ENCODE measurements at regions not wholly inside any gene's neighbourhood (a gene's known extent, or its start where the extent isn't known, plus 50 kb on each side); places are given as distances from the start of the nearest gene placed in this dataset.
"Not testable (repeated sequence)": the region's sequence is repeated elsewhere in the genome, so short reads cannot be mapped to it uniquely, and the experiment has no call there.

DNA sequence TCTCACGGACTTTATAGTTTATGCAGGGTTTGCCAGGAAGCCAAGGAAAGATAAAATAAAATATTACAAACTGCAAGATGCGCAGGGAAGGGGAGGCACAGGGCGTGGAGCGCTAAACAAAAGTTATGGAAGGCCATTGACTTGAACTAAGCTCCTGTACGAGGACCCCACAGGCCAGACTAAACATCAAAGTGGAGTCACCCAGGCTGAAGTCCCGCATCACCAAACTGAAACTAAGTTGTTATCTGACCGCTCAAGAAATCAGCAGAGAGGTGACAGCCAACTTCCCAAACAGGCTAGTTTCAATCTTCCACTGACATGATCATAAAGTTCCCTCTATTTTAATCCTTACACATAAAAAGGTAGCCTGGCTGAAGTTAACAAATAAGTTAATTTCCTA, 90.5 kb upstream of the YWHAQ start:
- H3K4me3 ChIP-seq (ENCODE audit: insufficient read depth, low read depth, low read length): no peak overlapping the region
- H3K9me3 ChIP-seq (ENCODE audit: control insufficient read depth, low read length): no peaks in the 10 kb centered on the region
- peaks cover 3% of the 10 kb centered on the region for H3K4me1 ChIP-seq (ENCODE audit: control insufficient read depth, insufficient read depth, low read length)
- H3K27ac ChIP-seq (ENCODE audit: insufficient read depth, low read depth, low read length, poor library complexity, severe bottlenecking): no peak overlapping the region
- whole genome bisulfite sequencing, 2 experiments: 92 to 93% methylated on average over 7 of the region's 7 CpGs
- no peaks in the 10 kb centered on the region for H3K36me3 ChIP-seq (ENCODE audit: control insufficient read depth, insufficient read depth, low read length)
- no peaks in the 10 kb centered on the region for H3K27me3 ChIP-seq (ENCODE audit: control insufficient read depth, insufficient read depth, low read length, poor library complexity, severe bottlenecking)

DNA sequence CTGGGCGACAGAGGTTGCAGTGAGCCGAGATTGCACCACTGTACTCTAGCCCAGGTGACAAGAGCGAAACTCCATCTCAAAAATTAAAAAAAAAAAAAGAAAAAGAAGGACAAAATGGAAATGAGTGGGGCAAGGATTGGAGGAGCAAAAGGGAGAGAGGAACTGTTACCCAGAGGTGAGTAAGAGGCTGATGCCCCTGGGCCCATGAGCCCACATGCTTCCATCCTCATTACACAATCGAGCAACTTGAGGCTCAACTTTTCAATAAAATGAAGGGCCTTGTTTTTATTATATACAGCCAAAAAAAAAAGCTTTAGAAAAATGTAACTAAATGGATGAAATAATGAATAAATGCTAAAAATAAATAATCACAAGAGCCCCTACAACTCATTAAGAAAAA, 91.7 kb upstream of the YWHAQ start:
- no peaks in the 10 kb centered on the region for H3K27me3 ChIP-seq (ENCODE audit: control insufficient read depth, insufficient read depth, low read length, poor library complexity, severe bottlenecking)
- 100% methylated on average over 2 of the region's 4 CpGs; no CpG with 5 or more reads in 1 of the 2 experiments for WGBS, 2 experiments
- no peaks in the 10 kb centered on the region for H3K36me3 ChIP-seq (ENCODE audit: control insufficient read depth, insufficient read depth, low read length)
- no peak overlapping the region for H3K4me3 ChIP-seq (ENCODE audit: insufficient read depth, low read depth, low read length)
- H3K9me3 ChIP-seq (ENCODE audit: control insufficient read depth, low read length): no peaks in the 10 kb centered on the region
- H3K27ac ChIP-seq (ENCODE audit: insufficient read depth, low read depth, low read length, poor library complexity, severe bottlenecking): no peak overlapping the region
- peaks cover 3% of the 10 kb centered on the region for H3K4me1 ChIP-seq (ENCODE audit: control insufficient read depth, insufficient read depth, low read length)

DNA sequence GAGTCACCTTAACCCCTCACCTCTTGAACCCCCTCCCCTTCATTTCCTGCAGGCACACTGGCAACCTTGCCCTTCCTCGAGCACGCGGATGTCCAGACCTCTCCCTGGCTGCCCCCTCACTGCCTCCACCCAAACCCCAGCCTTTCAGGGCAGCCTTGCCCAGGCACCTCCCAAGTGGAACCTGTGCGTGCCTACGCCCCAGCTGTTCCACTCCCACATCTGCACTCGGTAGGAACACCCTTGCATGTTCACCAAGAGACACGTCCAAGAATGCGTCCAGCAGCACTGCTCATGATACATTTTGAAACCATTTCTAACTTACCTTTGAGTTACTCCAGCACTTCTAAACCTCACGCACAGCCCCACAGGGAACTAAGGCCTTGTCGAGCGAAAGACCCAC, 93.8 kb upstream of the YWHAQ start:
- H3K9me3 ChIP-seq (ENCODE audit: control insufficient read depth, low read length): no peaks in the 10 kb centered on the region
- 92 to 94% methylated on average over 11 of the region's 11 CpGs for WGBS, 2 experiments
- no peak overlapping the region for H3K4me3 ChIP-seq (ENCODE audit: insufficient read depth, low read depth, low read length)
- no peak overlapping the region for H3K27ac ChIP-seq (ENCODE audit: insufficient read depth, low read depth, low read length, poor library complexity, severe bottlenecking)
- peaks cover 3% of the 10 kb centered on the region for H3K4me1 ChIP-seq (ENCODE audit: control insufficient read depth, insufficient read depth, low read length)
- H3K36me3 ChIP-seq (ENCODE audit: control insufficient read depth, insufficient read depth, low read length): no peaks in the 10 kb centered on the region
- H3K27me3 ChIP-seq (ENCODE audit: control insufficient read depth, insufficient read depth, low read length, poor library complexity, severe bottlenecking): no peaks in the 10 kb centered on the region

DNA sequence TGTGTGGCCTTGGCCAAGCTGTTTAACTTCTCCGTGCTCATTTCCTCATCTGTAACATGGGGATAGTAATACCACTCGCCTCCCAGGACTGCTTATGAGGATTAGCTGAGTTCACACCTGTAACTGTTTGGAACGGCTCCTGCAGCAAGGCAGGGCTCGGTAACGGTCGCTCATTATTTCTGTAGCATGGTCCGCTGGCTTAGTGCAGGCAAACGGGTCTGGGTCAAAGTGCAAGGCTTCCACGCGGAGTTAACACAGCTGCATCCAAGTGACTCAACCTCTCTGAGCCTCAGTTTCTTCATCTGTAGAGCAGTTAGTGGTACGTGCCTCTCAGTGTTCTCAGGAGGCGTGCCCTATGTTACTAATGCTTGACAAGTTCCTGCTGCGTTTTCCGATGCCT, 94.3 kb upstream of the YWHAQ start:
- 87% methylated on average over 14 of the region's 14 CpGs for WGBS, 2 experiments
- no peaks in the 10 kb centered on the region for H3K9me3 ChIP-seq (ENCODE audit: control insufficient read depth, low read length)
- H3K27ac ChIP-seq (ENCODE audit: insufficient read depth, low read depth, low read length, poor library complexity, severe bottlenecking): no peak overlapping the region
- no peak overlapping the region for H3K4me3 ChIP-seq (ENCODE audit: insufficient read depth, low read depth, low read length)
- H3K4me1 ChIP-seq (ENCODE audit: control insufficient read depth, insufficient read depth, low read length): peaks cover 3% of the 10 kb centered on the region
- no peaks in the 10 kb centered on the region for H3K27me3 ChIP-seq (ENCODE audit: control insufficient read depth, insufficient read depth, low read length, poor library complexity, severe bottlenecking)
- H3K36me3 ChIP-seq (ENCODE audit: control insufficient read depth, insufficient read depth, low read length): no peaks in the 10 kb centered on the region

DNA sequence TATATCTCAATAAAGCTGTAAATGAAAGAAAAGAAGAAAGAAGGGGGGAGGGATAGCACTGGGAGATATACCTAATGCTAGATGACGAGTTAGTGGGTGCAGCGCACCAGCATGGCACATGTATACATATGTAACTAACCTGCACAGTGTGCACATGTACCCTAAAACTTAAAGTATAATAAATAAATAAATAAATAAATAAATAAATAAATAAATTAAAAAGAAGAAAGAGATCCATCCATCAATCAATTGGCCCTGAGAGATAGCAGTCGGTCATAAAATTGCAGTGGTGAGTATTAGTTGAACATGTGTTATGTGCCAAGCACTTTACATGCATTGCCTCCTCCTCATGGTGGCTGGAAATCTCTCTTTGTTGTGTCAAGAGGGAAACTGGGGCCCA, 95.2 kb upstream of the YWHAQ start:
- 100% methylated on average over 1 of the region's 3 CpGs for WGBS, 2 experiments
- not testable (repeated sequence) for H3K4me1 ChIP-seq (ENCODE audit: control insufficient read depth, insufficient read depth, low read length); H3K4me3 ChIP-seq (ENCODE audit: insufficient read depth, low read depth, low read length); H3K36me3 ChIP-seq (ENCODE audit: control insufficient read depth, insufficient read depth, low read length); H3K9me3 ChIP-seq (ENCODE audit: control insufficient read depth, low read length); H3K27ac ChIP-seq (ENCODE audit: insufficient read depth, low read depth, low read length, poor library complexity, severe bottlenecking); H3K27me3 ChIP-seq (ENCODE audit: control insufficient read depth, insufficient read depth, low read length, poor library complexity, severe bottlenecking)

DNA sequence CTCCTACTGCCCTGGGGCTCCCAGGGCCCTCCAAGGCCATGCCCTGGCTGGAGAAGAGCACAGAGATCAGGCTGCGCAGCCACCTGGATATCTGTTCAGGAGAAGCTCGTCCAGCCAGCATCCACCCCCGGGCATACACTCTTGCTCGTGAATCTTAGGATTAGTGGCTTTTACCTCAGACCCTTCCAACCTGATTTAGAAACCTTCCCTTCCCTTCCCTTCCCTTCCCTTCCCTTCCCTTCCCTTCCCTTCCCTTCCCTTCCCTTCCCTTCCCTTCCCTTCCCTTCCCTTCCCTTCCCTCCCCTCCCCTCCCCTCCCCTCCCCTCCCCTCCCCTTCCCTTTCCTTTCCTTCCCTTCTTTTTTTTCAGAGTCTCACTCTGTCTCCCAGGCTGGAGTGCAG, 99.7 kb upstream of the YWHAQ start:
- not testable (repeated sequence) for H3K27me3 ChIP-seq (ENCODE audit: control insufficient read depth, insufficient read depth, low read length, poor library complexity, severe bottlenecking); H3K36me3 ChIP-seq (ENCODE audit: control insufficient read depth, insufficient read depth, low read length); H3K4me3 ChIP-seq (ENCODE audit: insufficient read depth, low read depth, low read length); H3K9me3 ChIP-seq (ENCODE audit: control insufficient read depth, low read length); H3K27ac ChIP-seq (ENCODE audit: insufficient read depth, low read depth, low read length, poor library complexity, severe bottlenecking); H3K4me1 ChIP-seq (ENCODE audit: control insufficient read depth, insufficient read depth, low read length)
- WGBS, 2 experiments: 92 to 97% methylated on average over 4 of the region's 4 CpGs

DNA sequence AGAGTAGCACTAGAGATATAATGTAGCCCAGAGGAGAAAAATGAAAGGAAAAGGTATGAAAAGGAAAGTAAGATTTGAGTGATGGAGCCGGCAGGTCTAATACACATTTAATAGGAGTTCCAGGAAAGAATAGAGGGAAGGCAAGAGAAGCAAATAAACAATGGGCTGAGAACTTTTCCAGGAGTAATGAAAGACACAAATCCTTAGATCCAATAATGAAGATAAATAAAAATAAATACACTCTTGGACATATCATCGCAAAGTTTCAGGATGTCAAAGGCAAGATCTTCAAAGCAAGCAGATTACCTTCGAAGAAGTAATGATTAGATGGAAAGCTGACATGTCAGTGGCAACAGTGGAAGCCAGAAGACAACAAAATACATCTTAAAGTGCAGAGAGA, 102.0 kb upstream of the YWHAQ start:
- WGBS, 2 experiments: 96 to 100% methylated on average over 3 of the region's 3 CpGs

DNA sequence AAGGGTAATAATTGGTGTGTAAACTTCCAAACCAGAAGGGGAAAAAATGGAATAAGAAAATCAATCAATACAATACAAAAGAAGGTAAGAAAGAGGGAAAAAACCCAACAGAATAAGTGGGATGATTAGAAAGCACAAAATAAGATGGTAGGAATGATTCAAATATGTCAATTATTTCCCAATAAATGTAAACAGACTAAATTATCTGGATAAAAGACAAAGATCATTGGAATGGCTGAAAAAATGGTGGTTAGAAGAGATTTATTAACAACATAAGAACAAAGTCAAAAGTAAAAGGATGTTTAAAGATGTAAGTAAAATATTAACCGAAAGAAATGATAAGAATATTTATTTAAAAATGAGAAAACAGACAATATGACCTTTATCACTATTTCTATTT, 103.5 kb upstream of the YWHAQ start:
- H3K36me3 ChIP-seq (ENCODE audit: control insufficient read depth, insufficient read depth, low read length): no peaks in the 10 kb centered on the region
- H3K9me3 ChIP-seq (ENCODE audit: control insufficient read depth, low read length): no peaks in the 10 kb centered on the region
- H3K27me3 ChIP-seq (ENCODE audit: control insufficient read depth, insufficient read depth, low read length, poor library complexity, severe bottlenecking): no peaks in the 10 kb centered on the region
- no peaks in the 10 kb centered on the region for H3K4me1 ChIP-seq (ENCODE audit: control insufficient read depth, insufficient read depth, low read length)
- 100% methylated on average over 1 of the region's 1 CpG; no CpG with 5 or more reads in 1 of the 2 experiments for WGBS, 2 experiments
- no peak overlapping the region for H3K27ac ChIP-seq (ENCODE audit: insufficient read depth, low read depth, low read length, poor library complexity, severe bottlenecking)
- H3K4me3 ChIP-seq (ENCODE audit: insufficient read depth, low read depth, low read length): no peak overlapping the region

More for the DNA sequence above, 102.0 kb upstream of the YWHAQ start:
- Histone ChIP-seq H3K27ac (ENCODE audit: insufficient read depth, low read depth, low read length, poor library complexity, severe bottlenecking) (no peak overlapping the region), H3K9me3 (ENCODE audit: control insufficient read depth, low read length) (no peaks in the 10 kb centered on the region), H3K36me3 (ENCODE audit: control insufficient read depth, insufficient read depth, low read length) (no peaks in the 10 kb centered on the region), H3K4me3 (ENCODE audit: insufficient read depth, low read depth, low read length) (no peak overlapping the region), H3K27me3 (ENCODE audit: control insufficient read depth, insufficient read depth, low read length, poor library complexity, severe bottlenecking) (no peaks in the 10 kb centered on the region), H3K4me1 (ENCODE audit: control insufficient read depth, insufficient read depth, low read length) (no peaks in the 10 kb centered on the region)

DNA sequence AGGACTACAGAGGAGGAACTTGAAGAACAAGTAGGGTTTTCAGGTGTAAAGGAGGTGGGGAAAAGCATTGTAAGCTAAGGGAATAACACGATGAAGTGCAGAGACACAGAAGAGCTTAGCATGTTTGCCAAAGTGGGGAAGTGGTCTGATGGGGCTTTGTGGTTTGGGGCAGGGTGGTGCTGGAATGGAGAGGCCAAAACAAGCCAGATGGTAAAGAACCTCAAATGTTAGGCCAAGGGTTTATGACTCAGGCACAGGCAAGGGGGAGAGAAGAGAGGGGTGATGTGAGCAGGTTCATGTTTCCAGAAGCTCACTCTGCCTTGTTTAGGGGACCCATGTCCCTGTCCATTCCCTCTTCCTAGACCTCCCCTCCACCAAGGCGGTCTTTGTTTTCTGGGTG, 104.5 kb upstream of the YWHAQ start:
- WGBS, 2 experiments: 89 to 92% methylated on average over 1 to 2 of the region's 2 CpGs

DNA sequence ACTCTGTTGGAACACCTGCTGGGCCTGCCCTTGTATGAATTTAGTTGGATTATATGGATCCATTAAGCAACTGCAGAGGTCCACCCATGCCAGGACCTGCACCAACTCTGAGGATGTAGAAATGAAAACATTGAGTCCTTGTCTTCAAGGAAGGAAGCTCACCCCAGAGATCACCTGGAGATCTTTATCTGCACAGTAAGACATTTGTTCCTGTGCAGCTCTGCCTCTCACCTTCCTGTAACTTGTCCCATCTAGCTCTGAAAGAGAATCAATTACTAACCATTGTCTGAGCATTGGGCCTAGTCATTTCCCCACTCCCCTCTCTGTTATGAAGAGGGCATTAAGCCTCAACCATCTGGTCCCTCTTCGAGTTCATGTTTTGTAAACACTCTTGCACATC, 105.2 kb upstream of the YWHAQ start:
- Histone ChIP-seq H3K9me3 (ENCODE audit: control insufficient read depth, low read length) (no peaks in the 10 kb centered on the region), H3K27me3 (ENCODE audit: control insufficient read depth, insufficient read depth, low read length, poor library complexity, severe bottlenecking) (no peaks in the 10 kb centered on the region), H3K4me1 (ENCODE audit: control insufficient read depth, insufficient read depth, low read length) (no peaks in the 10 kb centered on the region), H3K4me3 (ENCODE audit: insufficient read depth, low read depth, low read length) (no peak overlapping the region), H3K27ac (ENCODE audit: insufficient read depth, low read depth, low read length, poor library complexity, severe bottlenecking) (no peak overlapping the region), H3K36me3 (ENCODE audit: control insufficient read depth, insufficient read depth, low read length) (no peaks in the 10 kb centered on the region)
- WGBS, 2 experiments: 83 to 100% methylated on average over 1 of the region's 1 CpG

More for the DNA sequence above, 104.5 kb upstream of the YWHAQ start:
- no peaks in the 10 kb centered on the region for H3K36me3 ChIP-seq (ENCODE audit: control insufficient read depth, insufficient read depth, low read length)
- H3K4me3 ChIP-seq (ENCODE audit: insufficient read depth, low read depth, low read length): no peak overlapping the region
- no peaks in the 10 kb centered on the region for H3K27me3 ChIP-seq (ENCODE audit: control insufficient read depth, insufficient read depth, low read length, poor library complexity, severe bottlenecking)
- H3K9me3 ChIP-seq (ENCODE audit: control insufficient read depth, low read length): no peaks in the 10 kb centered on the region
- no peak overlapping the region for H3K27ac ChIP-seq (ENCODE audit: insufficient read depth, low read depth, low read length, poor library complexity, severe bottlenecking)
- no peaks in the 10 kb centered on the region for H3K4me1 ChIP-seq (ENCODE audit: control insufficient read depth, insufficient read depth, low read length)
